ENCODE measurements at regions not wholly inside any gene's neighbourhood (a gene's known extent, or its start where the extent isn't known, plus 50 kb on each side); places are given as distances from the start of the nearest gene placed in this dataset.

GRCh38 chr3:82030916-82031315 is 269.5 kb upstream of the GBE1 start:
- WGBS (ENCODE audit: extremely low coverage, insufficient coverage, insufficient read length), result no CpG with 5 or more reads among the region's 5 CpGs
- H2AFZ ChIP-seq (ENCODE audit: insufficient read depth, low read length, poor library complexity), result no peak overlapping the region
- no peak overlapping the region for H2BK12ac ChIP-seq (ENCODE audit: low read length)
- H3K4me3 ChIP-seq (ENCODE audit: low read depth, low read length), result no peak overlapping the region
- no peak overlapping the region for H3K4me2 ChIP-seq (ENCODE audit: low read length)
- H3K79me2 ChIP-seq (ENCODE audit: control insufficient read depth, insufficient read depth, low read length, poor library complexity), result no peaks in the 10 kb centered on the region
- DNase-seq, result no peak
- no peak overlapping the region for H4K8ac ChIP-seq (ENCODE audit: low read depth, low read length)
- H4K91ac ChIP-seq (ENCODE audit: low read depth, low read length), result no peak overlapping the region
- H4K12ac ChIP-seq (ENCODE audit: low read depth, low read length), result no peak overlapping the region
- H2BK5ac ChIP-seq (ENCODE audit: low read depth, low read length, poor library complexity), result no peak overlapping the region
- no peak overlapping the region for H3K23ac ChIP-seq (ENCODE audit: low read length)
- H3K14ac ChIP-seq (ENCODE audit: low read length), result no peak overlapping the region
- H2AK5ac ChIP-seq (ENCODE audit: low read length), result no peak overlapping the region
- no peaks in the 10 kb centered on the region for H3K36me3 ChIP-seq (ENCODE audit: control insufficient read depth in 1 of 2, insufficient read depth in 2 of 2, low read length in 2 of 2)
- no peaks in the 10 kb centered on the region for H3K79me1 ChIP-seq (ENCODE audit: low read length)
- H2BK120ac ChIP-seq (ENCODE audit: insufficient read depth, low read length, poor library complexity), result no peak overlapping the region
- H3K4ac ChIP-seq (ENCODE audit: low read depth, low read length), result no peak overlapping the region
- no peak overlapping the region for H3K18ac ChIP-seq (ENCODE audit: low read length)
- no peak overlapping the region for H3K27ac ChIP-seq (ENCODE audit: low read depth, low read length)
- H3K27me3 ChIP-seq (ENCODE audit: insufficient read depth, low read length), result no peaks in the 10 kb centered on the region
- no peak overlapping the region for H3K9ac ChIP-seq (ENCODE audit: low read length)
- no peaks in the 10 kb centered on the region for H3K9me3 ChIP-seq (ENCODE audit: insufficient read depth, low read depth, low read length)
- no peaks in the 10 kb centered on the region for H3K4me1 ChIP-seq (ENCODE audit: control insufficient read depth in 1 of 2, insufficient read depth in 2 of 2, low read length in 2 of 2)

GRCh38 chr3:82022836-82023235 is 261.4 kb upstream of the GBE1 start:
- Histone ChIP-seq H3K23ac (ENCODE audit: low read length) (no peak overlapping the region), H3K27me3 (ENCODE audit: insufficient read depth, low read length) (no peaks in the 10 kb centered on the region), H3K14ac (ENCODE audit: low read length) (no peak overlapping the region), H4K12ac (ENCODE audit: low read depth, low read length) (no peak overlapping the region), H2AK5ac (ENCODE audit: low read length) (no peak overlapping the region), H3K18ac (ENCODE audit: low read length) (no peak overlapping the region), H2BK120ac (ENCODE audit: insufficient read depth, low read length, poor library complexity) (no peak overlapping the region), H4K91ac (ENCODE audit: low read depth, low read length) (no peak overlapping the region), H3K4me3 (ENCODE audit: low read depth, low read length) (no peak overlapping the region), H3K4me2 (ENCODE audit: low read length) (no peak overlapping the region), H3K79me1 (ENCODE audit: low read length) (no peaks in the 10 kb centered on the region), H3K36me3 (ENCODE audit: control insufficient read depth in 1 of 2, insufficient read depth in 2 of 2, low read length in 2 of 2) (no peaks in the 10 kb centered on the region), H2AFZ (ENCODE audit: insufficient read depth, low read length, poor library complexity) (no peak overlapping the region), H3K9ac (ENCODE audit: low read length) (no peak overlapping the region), H4K8ac (ENCODE audit: low read depth, low read length) (no peak overlapping the region), H3K79me2 (ENCODE audit: control insufficient read depth, insufficient read depth, low read length, poor library complexity) (no peaks in the 10 kb centered on the region), H3K9me3 (ENCODE audit: insufficient read depth, low read depth, low read length) (no peaks in the 10 kb centered on the region), H2BK5ac (ENCODE audit: low read depth, low read length, poor library complexity) (no peak overlapping the region), H3K4me1 (ENCODE audit: control insufficient read depth in 1 of 2, insufficient read depth in 2 of 2, low read length in 2 of 2) (no peaks in the 10 kb centered on the region), H3K4ac (ENCODE audit: low read depth, low read length) (no peak overlapping the region), H2BK12ac (ENCODE audit: low read length) (no peak overlapping the region), H3K27ac (ENCODE audit: low read depth, low read length) (no peak overlapping the region)
- DNase-seq, result peak in 1 of 2 donors; percentile 3
- no CpG with 5 or more reads among the region's 3 CpGs for WGBS (ENCODE audit: extremely low coverage, insufficient coverage, insufficient read length)

GRCh38 chr3:82020282-82020681 is 258.8 kb upstream of the GBE1 start:
- DNase-seq, result no peak
- WGBS (ENCODE audit: extremely low coverage, insufficient coverage, insufficient read length), result no CpG with 5 or more reads among the region's 3 CpGs

GRCh38 chr3:82015241-82015640 is 253.8 kb upstream of the GBE1 start:
- Histone ChIP-seq H3K36me3 (ENCODE audit: control insufficient read depth in 1 of 2, insufficient read depth in 2 of 2, low read length in 2 of 2) (no peaks in the 10 kb centered on the region), H3K18ac (ENCODE audit: low read length) (no peak overlapping the region), H2BK120ac (ENCODE audit: insufficient read depth, low read length, poor library complexity) (no peak overlapping the region), H2BK12ac (ENCODE audit: low read length) (no peak overlapping the region), H2BK5ac (ENCODE audit: low read depth, low read length, poor library complexity) (no peak overlapping the region), H3K4me3 (ENCODE audit: low read depth, low read length) (no peak overlapping the region), H2AFZ (ENCODE audit: insufficient read depth, low read length, poor library complexity) (no peak overlapping the region), H3K79me1 (ENCODE audit: low read length) (no peaks in the 10 kb centered on the region), H3K9ac (ENCODE audit: low read length) (no peak overlapping the region), H3K4ac (ENCODE audit: low read depth, low read length) (no peak overlapping the region), H3K14ac (ENCODE audit: low read length) (no peak overlapping the region), H3K9me3 (ENCODE audit: insufficient read depth, low read depth, low read length) (peaks cover 2% of the 10 kb centered on the region), H3K23ac (ENCODE audit: low read length) (no peak overlapping the region), H2AK5ac (ENCODE audit: low read length) (no peak overlapping the region), H4K12ac (ENCODE audit: low read depth, low read length) (no peak overlapping the region), H3K79me2 (ENCODE audit: control insufficient read depth, insufficient read depth, low read length, poor library complexity) (no peaks in the 10 kb centered on the region), H4K8ac (ENCODE audit: low read depth, low read length) (no peak overlapping the region), H3K27me3 (ENCODE audit: insufficient read depth, low read length) (no peaks in the 10 kb centered on the region), H3K27ac (ENCODE audit: low read depth, low read length) (no peak overlapping the region), H4K91ac (ENCODE audit: low read depth, low read length) (no peak overlapping the region), H3K4me2 (ENCODE audit: low read length) (no peak overlapping the region), H3K4me1 (ENCODE audit: control insufficient read depth in 1 of 2, insufficient read depth in 2 of 2, low read length in 2 of 2) (no peaks in the 10 kb centered on the region)
- no peak for DNase-seq
- WGBS (ENCODE audit: extremely low coverage, insufficient coverage, insufficient read length), result no CpG with 5 or more reads among the region's 1 CpG

More at GRCh38 chr3:82020282-82020681, 258.8 kb upstream of the GBE1 start:
- Histone ChIP-seq H3K9me3 (ENCODE audit: insufficient read depth, low read depth, low read length) (no peaks in the 10 kb centered on the region), H3K14ac (ENCODE audit: low read length) (no peak overlapping the region), H2BK5ac (ENCODE audit: low read depth, low read length, poor library complexity) (no peak overlapping the region), H3K9ac (ENCODE audit: low read length) (no peak overlapping the region), H2BK120ac (ENCODE audit: insufficient read depth, low read length, poor library complexity) (no peak overlapping the region), H4K8ac (ENCODE audit: low read depth, low read length) (no peak overlapping the region), H3K4me1 (ENCODE audit: control insufficient read depth in 1 of 2, insufficient read depth in 2 of 2, low read length in 2 of 2) (no peaks in the 10 kb centered on the region), H3K27ac (ENCODE audit: low read depth, low read length) (no peak overlapping the region), H3K79me1 (ENCODE audit: low read length) (no peaks in the 10 kb centered on the region), H3K36me3 (ENCODE audit: control insufficient read depth in 1 of 2, insufficient read depth in 2 of 2, low read length in 2 of 2) (no peaks in the 10 kb centered on the region), H4K91ac (ENCODE audit: low read depth, low read length) (no peak overlapping the region), H3K18ac (ENCODE audit: low read length) (no peak overlapping the region), H3K27me3 (ENCODE audit: insufficient read depth, low read length) (no peaks in the 10 kb centered on the region), H3K23ac (ENCODE audit: low read length) (no peak overlapping the region), H3K4ac (ENCODE audit: low read depth, low read length) (no peak overlapping the region), H2AFZ (ENCODE audit: insufficient read depth, low read length, poor library complexity) (no peak overlapping the region), H2AK5ac (ENCODE audit: low read length) (no peak overlapping the region), H3K79me2 (ENCODE audit: control insufficient read depth, insufficient read depth, low read length, poor library complexity) (no peaks in the 10 kb centered on the region), H4K12ac (ENCODE audit: low read depth, low read length) (no peak overlapping the region), H2BK12ac (ENCODE audit: low read length) (no peak overlapping the region), H3K4me2 (ENCODE audit: low read length) (no peak overlapping the region), H3K4me3 (ENCODE audit: low read depth, low read length) (no peak overlapping the region)

Measured in trophoblast cell (in vitro differentiated cells and primary cell).